Testis (tissue), 2 donors: ENCODE measurements at regions not wholly inside any gene's neighbourhood (a gene's known extent, or its start where the extent isn't known, plus 50 kb on each side); places are given as distances from the start of the nearest gene placed in this dataset.

Experiments used
- CTCF ChIP-seq, 3 experiments: fragments of 450-650 bp in 2 of 3; fragments of 200-600 bp in 1 of 3; sonication (generic) in 1 of 3; IDR thresholded peaks; one replicate each; pipeline ENCODE4 v1.5.1; 2016 to 2019; ENCODE audit warnings: antibody characterized with exemption in 3 of 3, mild to moderate bottlenecking in 2 of 3, moderate library complexity in 1 of 3
- POLR2A ChIP-seq: fragments of 450-650 bp; IDR thresholded peaks from one replicate; pipeline ENCODE4 v1.6.1; 2017; ENCODE audit warnings: antibody characterized with exemption, mild to moderate bottlenecking, moderate library complexity

DNA sequence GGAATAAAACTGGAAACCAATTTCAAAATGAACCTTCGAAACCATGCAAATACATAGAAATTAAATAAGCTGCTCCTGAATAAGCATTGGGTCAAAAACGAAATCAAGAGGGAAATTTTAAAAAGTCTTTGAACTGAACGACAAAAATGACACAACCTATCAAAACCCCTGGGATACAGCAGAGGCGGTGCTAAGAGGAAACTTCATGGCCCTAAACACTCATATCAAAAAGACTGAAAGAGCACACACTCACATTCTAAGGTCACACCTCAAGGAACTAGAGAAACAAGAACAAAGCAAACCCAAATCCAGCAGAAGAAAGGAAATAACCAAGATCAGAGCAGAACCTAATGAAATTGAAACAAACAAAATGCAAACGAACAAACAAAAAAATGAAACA lies 85.2 kb upstream of the CDC42BPA start:
- TF ChIP-seq CTCF (IDR thresholded peaks at IDR 0.05) (no peak), POLR2A (no peak)
